GM21381 (cell line): ENCODE measurements at regions not wholly inside any gene's neighbourhood (a gene's known extent, or its start where the extent isn't known, plus 50 kb on each side); places are given as distances from the start of the nearest gene placed in this dataset.
"Not testable (repeated sequence)": the region's sequence is repeated elsewhere in the genome, so short reads cannot be mapped to it uniquely, and the experiment has no call there.

Source experiments
- ATAC-seq: cut with Tn5 transposase; IDR thresholded peaks from one replicate; pipeline ENCODE4 v1.9.1; 2021; ENCODE audit warnings: mild to moderate bottlenecking, moderate library complexity; ENCODE audit not compliant: unreplicated experiment

GRCh38 chr1:187790724-187791123 is 962.0 kb downstream of the PLA2G4A start:
- ATAC-seq, result no peak

DNA sequence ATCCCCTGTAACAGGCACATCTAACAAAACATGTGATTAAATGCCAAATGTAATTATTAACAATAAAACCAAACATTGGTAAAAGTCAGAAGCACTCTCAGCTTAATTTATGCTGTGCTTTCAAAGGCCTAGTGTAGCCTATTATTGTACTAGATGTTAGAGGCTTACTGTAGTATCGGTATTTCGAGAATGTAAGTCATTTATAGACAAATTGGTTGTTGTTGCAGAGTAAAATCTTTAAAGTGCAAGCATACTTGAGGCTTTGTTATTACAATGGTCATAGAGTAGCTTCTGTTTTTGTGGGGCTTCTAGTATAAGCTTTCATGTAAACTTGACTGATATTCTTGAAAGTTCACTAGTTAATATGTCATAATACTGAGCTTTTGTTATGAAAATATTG is 965.8 kb downstream of the PLA2G4A start:
- ATAC-seq, result no peak

DNA sequence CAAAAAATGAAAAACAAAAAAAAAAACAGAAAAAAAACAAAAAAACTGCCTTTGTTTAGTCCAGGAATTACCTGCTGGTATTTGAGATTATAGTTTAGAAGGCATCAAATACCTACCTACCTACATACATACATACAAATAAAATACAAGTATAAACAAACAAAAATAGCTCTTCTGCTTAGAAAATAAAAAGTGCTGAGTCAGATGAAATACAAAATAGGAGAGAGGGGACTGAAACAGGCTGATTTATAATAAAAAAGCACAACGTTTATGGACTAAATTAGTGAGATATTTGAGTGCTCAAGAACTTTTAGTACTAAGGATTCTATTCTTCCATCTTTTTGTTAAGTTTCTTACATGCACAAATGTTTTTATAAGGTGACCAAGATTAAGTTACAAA is 980.8 kb downstream of the PLA2G4A start:
- ATAC-seq, result no peak

- no peak for ATAC-seq
Observed at GRCh38 chr1:187816646-187817045, 987.9 kb downstream of the PLA2G4A start.

DNA sequence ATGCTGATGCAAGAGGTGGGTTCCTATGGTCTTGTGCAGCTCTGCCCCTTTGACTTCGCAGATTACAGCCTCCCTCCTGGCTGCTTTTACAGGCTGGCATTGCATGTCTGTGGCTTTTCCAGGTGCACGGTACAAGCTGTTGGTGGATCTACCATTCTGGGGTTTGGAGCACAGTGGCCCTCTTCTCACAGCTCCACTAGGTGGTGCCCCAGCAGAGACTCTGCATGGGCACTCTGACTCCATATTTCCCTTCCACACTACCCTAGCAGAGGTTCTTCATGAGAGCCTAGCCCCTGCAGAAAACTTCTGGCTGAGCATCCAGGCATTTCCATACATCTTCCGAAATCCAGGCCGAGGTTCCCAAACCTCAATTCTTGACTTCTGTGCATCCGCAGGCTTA is 989.0 kb downstream of the PLA2G4A start:
- no peak for ATAC-seq

- ATAC-seq, result no peak
Observed at GRCh38 chr1:187819086-187819485, 990.3 kb downstream of the PLA2G4A start.

GRCh38 chr1:187836557-187836956 is 1007.8 kb downstream of the PLA2G4A start:
- ATAC-seq, result no peak

DNA sequence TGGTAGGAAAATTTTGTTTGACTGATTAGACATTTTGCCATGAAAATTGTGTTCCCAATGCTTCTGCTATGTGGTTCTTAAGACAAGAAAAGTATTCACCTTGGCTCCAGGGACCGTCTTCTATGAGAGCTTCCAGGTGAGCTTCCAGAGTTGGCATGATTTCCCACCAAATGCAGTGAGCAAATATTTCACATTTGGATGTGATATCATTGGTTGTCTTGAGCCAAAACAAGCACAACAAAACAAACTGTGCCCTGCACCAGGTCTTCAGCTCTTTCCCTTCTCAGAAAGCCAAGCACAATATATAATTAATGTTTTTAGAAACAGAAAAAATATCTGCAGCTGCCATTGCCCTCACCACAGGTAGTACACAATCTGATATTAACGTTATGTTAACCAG is 1009.0 kb downstream of the PLA2G4A start:
- no peak for ATAC-seq

DNA sequence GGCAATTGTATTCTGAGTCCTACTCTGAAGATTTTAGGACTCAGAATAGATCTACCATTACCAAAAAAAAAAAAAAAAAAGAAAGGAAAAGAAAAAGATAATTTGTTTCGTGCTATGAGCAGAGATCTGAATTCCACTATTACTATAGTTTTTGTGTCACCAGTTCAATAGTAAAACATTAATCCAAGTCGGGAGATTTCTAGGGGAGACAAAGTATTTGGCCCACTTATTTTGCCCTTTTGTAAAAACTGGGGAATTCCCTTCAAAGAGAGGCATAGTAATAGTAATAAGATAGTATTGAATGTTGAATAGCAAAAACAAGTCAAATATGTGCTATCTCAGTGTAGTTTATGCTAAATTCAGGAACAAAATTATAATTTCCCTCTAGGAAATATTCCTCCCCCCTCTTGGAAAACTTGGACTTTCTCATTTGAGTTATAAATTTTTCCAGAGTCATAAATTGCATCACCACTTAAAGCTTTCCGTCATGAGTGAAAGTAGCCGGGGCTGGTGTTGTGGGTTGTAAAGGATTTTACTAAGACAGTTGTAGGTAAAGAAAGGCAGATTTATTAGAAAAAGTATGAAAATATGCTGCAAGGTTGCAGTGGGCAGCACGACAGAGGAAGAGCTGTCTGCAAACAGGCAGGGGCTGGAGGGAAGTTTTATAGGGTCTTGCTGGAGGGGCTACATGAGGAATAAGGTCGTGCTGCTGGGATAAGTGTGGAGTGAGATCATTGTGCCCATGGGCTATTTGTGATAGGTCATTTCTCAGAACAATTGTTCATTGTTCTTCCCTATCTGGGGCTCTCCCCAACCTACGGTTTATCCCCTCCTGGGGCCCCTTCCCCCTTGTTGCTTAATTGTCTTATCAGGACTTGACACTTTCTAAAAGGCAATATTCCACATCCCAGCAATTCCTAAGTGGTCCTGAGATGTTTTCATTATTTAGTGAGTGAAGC is 1009.9 kb downstream of the PLA2G4A start:
- ATAC-seq, result no peak

GRCh38 chr1:187839873-187840272 is 1011.1 kb downstream of the PLA2G4A start:
- no peak for ATAC-seq

DNA sequence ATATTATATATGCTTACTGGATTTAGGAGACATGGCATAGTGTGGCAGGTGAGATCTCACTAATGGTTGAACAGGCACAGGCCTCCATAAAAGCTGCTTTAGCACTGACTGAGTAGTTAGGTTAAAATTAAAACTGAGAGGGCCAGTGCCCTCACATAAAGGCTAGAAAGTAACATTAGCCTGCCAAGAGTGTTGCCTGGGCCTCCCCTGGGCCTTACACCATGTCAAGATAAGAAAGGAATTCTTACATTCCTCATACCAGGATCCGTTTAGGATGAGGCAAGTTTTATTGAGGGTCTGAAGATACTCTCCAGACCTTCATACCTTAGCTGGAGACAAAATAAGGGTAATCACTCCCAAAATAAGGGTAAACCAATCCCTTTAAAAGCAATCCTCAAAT is 1011.8 kb downstream of the PLA2G4A start:
- no peak for ATAC-seq

- ATAC-seq, result no peak
Observed at GRCh38 chr1:187842406-187843165, 1013.8 kb downstream of the PLA2G4A start.

DNA sequence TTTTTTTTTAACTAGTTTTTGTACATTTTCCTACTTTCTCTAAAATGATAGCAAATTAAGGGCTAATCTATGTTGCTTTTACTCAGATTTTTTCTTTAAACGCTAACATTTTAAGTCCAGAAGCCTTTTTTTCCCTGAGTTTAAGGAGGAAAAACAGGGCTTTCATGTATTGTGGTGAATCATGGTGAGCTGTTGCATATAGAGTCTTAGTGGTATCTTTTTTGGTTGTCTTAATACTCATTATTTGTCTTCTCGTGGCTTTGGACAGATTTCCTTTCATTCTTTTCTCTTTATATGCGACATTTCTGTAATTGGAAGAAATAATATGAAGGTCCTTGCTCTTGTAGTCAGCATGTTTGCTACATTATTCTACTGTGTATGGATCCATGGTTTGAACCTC is 1015.6 kb downstream of the PLA2G4A start:
- no peak for ATAC-seq

DNA sequence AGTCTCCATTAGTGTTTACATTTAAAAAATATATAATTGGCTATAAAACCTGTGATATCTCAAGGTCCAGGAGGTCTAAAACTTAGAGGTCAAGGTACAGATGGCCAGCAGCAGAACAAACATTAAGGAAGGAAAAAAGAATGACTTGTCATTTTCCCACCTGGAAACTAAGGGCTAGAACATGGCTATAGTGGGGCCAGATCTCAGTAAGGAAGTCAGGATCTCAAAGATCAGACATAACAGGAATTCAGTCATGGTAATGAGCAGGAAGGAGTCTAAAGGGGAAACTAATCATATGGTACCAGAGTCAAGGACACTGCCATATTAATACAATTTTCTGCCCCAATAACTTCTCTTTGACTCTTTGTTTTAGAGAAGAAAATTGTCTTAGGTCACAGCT is 1018.8 kb downstream of the PLA2G4A start:
- no peak for ATAC-seq

- no peak for ATAC-seq
Observed at GRCh38 chr1:187848321-187848720, 1019.6 kb downstream of the PLA2G4A start.

DNA sequence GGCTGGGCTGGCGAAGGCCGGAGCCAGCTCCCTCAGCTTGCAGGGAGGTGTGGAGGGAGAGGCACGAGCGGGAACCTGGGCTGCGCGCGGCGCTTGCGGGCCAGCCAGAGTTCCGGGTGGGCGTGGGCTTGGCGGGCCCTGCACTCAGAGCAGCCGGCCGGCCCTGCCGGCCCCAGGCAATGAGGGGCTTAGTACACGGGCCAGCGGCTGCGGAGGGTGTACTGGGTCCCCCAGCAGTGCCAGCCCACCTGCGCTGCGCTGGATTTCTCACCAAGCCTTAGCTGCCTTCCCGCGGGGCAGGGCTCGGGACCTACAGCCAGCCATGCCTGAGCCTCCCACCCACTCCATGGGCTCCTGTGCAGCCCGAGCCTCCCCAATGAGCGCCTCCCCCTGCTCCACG is 1021.4 kb downstream of the PLA2G4A start:
- ATAC-seq, result not testable (repeated sequence)

- ATAC-seq, result no peak
Observed at GRCh38 chr1:187853505-187853904, 1024.8 kb downstream of the PLA2G4A start.

- ATAC-seq, result no peak
Observed at GRCh38 chr1:187854457-187854856, 1025.7 kb downstream of the PLA2G4A start.

DNA sequence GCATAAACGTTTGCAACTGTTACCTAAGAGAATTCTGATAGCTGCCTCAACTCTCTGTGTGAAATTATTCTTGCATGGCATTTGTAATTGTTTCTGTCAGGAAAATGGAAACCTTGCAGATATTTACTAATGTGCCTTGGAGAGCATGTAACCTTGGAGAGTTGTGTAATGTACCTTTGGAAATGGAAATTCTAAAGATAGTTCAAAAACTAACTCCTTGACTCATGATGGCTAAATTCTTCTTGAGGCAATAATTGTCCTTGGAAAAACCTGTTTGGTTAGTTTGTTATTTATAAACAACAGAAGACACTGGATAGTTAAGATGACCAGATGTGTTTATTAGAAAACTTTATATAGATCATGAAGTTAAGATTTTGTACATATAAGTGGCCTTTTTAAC is 1033.8 kb downstream of the PLA2G4A start:
- no peak for ATAC-seq

DNA sequence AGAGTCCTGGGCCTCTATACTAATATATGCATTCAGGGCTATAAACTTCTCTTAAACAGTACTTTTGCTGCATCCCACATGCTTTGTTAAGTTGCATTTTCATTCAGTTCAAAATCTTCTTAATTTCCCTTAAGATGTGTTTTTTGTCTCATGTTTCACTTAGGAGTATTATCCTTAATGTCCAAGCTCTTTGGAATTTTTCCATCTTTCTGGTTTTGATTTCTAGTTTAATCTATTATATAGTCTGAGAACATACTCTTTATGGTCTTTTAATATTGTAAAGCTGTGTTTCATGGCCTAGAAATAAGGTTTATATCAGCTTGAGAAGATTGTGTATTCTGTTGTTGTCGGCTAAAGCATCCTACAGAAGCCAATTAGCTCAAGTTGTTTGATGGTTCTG is 1041.8 kb downstream of the PLA2G4A start:
- no peak for ATAC-seq

DNA sequence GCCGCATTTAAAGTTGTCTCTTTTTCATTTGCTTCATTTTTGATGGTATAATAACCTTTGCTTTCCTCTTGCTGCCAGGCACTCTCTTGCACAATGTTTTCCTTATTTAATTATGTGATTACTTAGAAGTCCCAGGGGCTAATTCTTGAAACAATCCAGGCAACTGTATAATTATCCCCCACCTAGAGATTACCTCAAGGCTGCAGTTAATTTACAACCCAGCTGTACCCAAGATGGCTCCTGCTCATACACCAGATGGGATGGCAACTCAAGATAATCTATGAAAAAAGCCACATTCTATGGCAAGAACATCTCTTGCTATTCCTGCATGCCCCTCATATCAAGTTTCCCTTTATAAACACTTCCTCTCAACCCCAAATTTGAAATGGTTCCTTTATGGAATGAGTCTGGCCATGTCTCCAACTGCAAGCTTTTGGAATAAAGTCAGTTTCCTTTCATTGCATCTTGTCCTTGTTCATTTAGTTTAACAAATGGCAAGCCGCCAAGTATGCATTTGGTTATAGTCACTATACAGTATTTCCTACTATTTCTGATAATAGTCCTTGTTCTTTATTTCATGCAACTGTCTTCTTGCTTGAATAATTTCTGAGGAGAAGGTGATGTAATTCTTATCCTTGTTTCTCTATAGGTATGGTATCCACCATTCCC is 1042.6 kb downstream of the PLA2G4A start:
- ATAC-seq, result no peak
